ENCODE measurements at regions not wholly inside any gene's neighbourhood (a gene's known extent, or its start where the extent isn't known, plus 50 kb on each side); places are given as distances from the start of the nearest gene placed in this dataset.

GRCh38 chr2:129176375-129176774 is 803.1 kb upstream of the RAB6C start:
- no peak for TF ChIP-seq CTCF (IDR thresholded peaks at IDR 0.05)
- TF ChIP-seq POLR2A (IDR thresholded peaks at IDR 0.05): no peak

Measured in thyroid gland (tissue), 4 donors.